HG03060 (cell line): ENCODE measurements at regions not wholly inside any gene's neighbourhood (a gene's known extent, or its start where the extent isn't known, plus 50 kb on each side); places are given as distances from the start of the nearest gene placed in this dataset.
A peak's percentile ranks its signal among the peaks of the same experiment; 100 is the strongest.

Source experiments
- ATAC-seq: cut with Tn5 transposase; IDR thresholded peaks from one replicate; pipeline ENCODE4 v1.9.1; 2021; ENCODE audit warnings: low read depth, moderate number of reproducible peaks; ENCODE audit not compliant: unreplicated experiment

DNA sequence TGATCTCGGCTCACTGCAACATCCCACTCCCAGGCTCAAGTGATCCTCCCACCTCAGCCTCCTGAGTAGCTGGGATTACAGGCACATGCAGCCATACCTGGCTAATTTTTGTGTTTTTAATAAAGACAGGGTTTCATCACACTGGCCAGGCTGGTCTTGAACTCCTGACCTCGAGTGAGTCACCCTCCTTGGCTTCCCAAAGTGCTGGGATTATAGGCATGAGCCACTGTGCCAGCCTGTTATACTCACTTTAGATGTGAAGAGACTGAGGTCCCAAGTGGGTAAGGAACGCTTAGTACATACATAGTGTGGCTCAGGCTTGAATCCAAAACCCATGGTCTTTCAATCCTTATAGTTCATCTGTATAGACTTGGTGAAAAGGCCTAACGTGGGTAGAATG, 63.7 kb upstream of the EPS8L3 start:
- ATAC-seq, result no peak

DNA sequence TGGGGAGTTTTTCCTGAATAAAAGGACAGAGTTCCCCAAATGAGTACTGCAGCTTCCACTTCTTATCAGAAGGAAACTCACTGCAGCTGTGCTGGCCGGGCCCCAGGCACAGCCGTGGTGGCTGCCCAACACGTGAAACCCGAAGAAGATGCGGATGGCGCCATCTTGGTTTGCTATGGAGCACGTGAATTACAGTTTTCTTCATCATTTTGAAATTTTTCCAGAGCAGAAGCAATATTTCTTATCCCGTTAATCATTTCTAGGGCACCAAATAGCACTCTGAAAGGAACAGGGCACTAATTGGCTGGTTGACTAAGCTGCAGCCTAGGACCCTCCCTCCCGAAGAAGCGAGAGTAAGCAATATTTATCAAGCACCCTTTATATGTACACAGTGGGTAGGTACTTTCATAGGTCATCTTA, 63.2 kb upstream of the EPS8L3 start:
- no peak for ATAC-seq

DNA sequence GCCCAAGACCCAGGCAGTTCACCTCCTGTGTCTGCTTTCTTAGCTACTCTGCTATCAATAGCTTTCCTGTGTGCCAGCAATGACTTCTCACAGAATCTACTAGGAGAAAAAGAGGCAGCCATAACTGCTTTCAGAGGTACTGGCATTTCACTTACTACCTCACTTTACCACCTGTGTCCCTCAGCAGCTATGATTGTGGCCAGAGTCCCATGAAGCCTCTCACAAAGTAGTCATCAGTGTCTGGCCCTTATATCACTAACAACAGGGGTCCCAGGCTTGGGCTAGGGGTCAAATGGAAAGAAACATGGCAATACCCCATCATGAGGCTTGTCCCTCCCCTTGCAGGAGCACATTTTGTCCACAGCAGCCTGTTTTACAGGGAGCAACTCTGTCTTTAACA, 62.7 kb upstream of the EPS8L3 start:
- ATAC-seq, result no peak

DNA sequence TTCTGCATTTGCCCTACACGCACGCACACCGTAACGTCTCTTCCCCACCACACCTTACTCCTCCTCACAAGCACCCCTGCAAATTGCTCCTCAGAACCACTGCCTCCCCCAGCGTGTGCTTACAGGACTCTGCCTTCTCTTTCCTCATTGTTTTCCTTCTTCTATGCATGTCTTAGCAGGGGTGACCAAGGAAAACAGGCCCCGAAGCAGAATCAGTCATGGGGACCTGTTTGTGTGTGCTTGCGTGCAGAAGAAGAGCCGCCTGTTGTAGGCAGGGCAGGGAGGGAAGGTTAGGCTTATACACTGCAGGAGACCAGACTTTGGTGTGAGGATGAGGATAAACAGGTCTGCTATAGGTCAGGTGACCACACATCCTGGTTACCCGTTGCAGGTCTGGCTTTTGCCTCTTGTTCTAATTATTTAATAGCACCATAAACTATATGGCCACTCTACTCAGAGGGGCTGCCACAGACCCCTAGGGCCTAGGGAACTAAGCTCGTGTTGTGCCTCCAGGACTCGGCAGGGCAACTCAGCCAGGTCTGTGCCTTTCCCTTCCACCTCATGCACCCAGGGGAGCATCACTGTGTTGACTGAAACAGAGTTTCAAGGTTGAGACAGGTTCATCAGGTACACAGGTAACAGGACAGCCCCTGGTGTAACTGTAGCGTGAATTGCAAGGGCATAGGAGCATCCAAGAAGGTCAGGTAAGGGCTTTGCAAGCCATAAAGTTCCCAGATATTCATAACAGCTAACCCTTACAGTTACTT, 60.8 kb upstream of the EPS8L3 start:
- no peak for ATAC-seq

DNA sequence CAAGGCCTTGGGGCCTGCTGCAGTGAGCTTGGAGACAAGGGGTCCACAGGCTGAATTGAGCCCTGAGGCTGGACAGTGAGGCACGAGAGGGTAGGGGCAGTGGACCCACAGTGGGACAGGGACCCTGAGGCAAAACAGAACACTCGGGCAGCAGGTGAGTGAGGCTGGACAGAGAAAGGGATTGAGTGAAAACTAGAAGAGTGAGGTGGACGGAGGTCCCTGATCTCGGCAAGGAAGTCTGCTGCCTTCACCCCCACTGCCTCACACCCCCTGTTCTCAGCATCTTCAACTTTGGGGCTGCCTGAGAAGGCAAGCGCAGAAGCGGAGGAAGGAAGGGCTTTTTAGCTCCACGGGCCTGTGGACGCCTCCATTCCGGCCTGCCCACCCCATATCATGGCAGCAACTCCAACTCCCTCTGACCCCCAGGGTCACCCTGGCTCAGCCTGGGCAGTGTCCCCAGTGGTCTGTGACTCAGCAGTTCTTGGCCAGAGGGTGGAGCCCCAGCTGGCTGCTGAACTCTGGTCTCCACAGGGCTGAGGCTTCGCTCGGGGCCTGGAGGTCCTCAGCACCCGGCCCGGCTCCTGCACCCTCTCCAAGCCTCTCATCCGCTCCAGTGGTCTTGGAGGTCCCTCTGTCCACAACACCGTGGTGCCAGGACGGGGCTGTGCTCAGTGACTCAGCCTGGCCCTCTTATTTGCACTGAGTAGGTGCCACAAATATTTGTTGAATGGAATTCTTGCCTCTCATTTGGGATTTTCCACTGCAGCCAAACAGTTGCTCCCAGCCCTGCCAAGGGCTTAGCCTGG, 60.0 kb upstream of the EPS8L3 start:
- no peak for ATAC-seq

DNA sequence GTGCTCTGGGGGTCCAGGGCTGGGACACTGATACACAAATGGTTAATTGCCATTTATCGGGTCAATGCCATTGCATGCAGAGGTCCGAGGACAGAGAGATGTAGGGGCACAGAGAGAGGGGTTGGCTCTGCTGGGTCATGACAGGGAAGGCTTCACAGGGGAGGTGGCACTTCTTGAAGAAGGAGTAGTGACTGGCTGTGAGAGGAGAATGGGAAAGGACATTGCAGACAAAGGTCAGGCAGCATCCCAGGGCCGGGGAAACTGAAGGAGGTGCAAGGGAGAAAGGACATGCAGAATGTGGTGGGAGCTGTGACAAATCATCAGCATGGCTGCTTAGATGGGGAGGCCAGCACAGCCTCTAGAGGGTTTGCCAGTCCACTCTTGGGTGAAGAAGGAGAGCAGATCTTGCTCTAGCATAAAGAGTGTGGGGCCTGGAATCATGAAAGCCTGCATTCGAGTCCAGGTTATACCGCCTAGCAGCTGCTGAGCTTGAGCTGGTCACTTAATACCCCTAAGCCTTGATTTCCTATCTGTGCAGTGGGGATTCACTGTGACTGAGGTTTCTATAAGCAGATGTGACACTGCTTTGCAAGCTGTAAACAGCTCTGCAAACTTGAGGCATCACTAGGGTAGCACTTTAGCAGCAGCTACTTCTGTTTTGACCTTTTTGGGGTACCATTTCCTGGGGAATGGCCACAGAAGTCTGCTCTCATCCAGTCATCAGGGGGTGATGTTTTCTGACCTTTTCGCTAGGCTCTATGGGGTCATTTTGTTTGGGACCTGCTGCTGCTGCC, 59.2 kb upstream of the EPS8L3 start:
- ATAC-seq, result no peak

DNA sequence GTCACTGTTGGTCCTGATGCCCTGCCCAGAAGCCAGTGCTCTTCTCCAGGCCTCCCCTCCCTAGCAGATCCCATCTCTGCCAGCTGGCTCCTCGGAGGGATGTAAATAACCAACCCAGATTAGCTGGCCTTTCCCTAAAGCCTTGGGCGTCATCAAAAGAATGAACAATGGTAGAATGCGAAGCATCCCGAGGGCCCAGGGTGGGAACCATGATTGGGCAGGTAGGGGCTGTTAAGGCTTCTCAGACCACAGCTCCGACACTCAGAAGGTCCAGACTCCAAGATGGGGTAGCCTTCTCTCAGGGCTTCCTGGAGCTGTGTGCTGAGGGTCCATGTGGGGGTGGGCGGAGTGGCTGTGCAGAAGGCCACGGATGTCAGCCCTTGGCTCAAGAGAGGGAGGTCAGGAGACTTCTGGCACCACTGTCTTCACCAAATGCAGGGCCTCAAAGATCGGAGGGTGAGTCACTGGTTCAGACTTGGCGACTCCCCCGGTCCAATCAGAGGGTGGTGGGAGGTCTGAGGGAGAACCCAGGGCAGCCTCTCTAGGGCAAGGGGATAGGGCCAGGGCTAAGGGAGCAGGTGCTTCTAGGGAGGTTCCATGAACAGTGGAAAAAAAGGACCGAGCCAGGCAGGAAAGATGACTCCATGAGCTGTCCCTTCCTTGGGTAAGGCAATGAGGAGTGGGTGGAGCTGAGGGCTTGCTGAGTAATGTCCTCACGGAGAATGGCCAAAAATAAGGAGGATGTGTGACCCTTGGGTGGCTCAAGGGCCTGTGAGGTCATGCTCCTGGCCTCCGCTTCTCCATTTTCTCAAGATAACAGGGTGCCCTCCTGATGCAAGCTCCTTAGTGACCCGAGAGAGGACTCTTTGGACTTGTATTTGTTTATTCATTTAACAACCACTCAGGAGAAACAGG, 58.4 kb upstream of the EPS8L3 start:
- ATAC-seq, result no peak

DNA sequence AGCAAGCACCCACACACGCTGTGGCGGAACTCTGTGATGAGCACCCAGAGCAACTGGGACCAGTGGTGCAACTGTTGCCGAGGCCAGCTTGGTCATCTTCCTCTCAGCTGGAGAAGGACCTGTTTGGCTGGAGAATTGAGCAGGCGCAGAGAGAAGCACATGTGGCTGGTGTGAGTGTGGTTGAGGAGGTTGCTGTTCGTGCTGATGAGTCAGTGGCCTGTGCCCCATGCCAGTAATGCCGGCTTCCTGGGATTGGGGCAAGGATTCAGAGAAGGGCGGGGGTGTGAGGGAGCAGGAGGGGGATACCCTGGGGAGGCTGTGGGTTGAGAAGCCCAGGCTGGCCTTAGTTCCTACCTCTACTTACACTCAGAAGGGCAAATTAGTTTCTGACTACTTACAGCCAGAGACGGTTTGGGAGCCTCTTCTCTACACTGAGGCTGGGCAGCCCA, 57.5 kb upstream of the EPS8L3 start:
- ATAC-seq, result no peak

DNA sequence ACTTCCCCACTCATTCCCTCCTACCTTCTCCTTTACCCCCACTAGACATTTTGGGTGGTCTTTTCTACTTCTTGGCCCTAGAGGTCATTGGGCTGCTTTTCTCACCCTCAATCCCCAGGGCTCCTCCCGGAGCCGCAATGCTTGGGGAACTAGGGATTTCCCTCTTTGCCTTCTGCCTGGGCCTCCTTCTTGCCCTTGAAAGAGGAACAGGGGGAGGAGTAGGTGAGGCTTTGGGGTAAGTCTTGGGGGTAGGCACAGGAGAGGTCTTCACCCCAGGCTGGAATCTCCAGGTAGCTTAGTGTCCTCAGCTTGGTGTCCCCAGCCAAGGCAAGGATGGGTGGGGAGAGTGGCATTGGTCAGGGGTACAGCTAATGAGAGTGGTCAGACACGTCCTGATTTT, 56.2 kb upstream of the EPS8L3 start:
- no peak for ATAC-seq

DNA sequence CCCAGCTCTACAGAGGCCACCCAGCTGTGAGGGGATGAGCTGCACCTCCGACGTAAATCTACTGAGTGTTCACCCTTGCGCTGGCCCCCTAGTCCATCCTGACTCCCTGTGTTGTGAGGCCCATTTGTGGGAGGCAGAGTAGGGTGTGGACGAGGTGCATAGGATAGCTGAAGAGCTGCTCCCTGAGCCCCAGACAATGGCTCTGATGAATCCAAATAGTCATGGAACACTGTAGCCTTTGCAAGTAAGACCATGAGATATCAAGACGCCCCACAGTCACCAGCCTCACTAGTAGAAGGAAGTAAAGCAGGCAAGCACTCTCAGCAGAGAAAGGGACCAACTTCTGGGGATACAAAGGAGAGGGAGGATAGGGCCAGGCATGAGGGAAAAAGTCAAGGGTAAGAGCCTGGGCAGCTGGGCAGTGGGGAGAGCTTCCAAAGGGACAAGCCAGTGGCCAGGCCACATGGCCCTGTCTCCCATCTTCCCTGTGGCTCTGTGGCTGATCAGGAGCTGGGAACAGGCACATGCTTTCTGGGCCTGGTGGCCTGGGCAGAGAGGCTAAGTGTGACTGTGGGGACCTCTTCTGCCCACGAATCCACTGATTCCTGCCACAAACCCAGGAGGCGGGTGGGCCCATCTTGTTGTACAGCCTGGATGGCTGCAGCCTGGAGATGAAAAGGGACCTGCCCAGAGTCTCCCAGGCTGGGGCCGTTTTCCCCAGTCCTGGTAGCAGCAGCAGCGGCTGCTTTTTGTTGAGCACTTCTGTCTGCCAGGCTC, 55.5 kb upstream of the EPS8L3 start:
- no peak for ATAC-seq

DNA sequence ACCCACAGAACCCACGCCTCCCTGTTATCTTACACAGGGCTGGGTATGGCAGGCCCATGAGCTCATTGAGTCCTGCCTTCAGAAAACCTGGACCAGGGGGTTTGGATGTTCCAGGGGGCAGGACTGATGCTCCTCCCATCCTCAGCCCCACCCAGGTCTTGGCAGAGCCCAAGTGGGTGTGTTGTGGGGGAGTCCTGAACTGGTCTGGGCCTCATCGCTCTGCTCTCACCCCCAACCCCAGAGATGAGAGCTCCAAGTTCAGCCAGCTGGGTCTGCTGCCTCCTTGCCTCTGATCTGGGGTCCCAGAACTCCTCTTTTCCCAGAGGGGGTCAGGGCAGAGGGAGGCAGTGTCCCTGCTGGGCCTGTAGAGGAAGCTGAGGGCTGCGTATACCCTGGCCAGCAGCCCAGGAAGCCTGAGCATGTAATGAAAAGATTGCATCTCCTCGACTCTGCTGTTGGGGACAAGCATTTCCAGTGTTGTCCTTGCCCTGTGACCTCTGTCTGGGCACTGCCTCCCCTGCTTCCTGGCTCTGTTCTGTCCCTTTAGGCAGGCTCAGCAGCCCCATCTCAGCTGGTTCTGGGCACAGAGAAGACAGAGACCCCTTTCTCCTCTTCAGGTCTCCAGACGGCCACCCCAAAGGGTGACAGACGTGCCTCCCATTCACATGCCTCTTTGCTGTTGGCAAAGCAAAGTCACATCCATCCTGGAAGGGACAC, 54.7 kb upstream of the EPS8L3 start:
- no peak for ATAC-seq

DNA sequence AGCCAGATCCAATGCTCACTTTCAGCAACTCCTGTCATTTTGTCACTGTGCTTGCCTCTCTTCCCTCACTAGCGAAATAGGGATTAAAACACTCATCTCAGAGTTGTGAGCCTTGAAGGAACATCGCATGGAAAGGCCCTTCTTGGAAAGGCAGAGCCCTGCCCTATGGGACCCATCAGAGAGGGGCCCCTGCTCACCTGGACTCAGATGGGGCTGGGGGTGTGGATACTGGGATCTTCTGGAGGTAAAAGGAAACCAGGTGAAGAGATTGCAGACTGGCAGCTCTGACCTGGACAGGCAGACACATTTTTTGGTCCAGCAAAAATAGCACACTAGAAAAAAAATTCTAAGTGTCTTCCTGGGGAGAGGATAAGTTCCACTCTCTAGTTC, 54.2 kb upstream of the EPS8L3 start:
- ATAC-seq, result no peak

DNA sequence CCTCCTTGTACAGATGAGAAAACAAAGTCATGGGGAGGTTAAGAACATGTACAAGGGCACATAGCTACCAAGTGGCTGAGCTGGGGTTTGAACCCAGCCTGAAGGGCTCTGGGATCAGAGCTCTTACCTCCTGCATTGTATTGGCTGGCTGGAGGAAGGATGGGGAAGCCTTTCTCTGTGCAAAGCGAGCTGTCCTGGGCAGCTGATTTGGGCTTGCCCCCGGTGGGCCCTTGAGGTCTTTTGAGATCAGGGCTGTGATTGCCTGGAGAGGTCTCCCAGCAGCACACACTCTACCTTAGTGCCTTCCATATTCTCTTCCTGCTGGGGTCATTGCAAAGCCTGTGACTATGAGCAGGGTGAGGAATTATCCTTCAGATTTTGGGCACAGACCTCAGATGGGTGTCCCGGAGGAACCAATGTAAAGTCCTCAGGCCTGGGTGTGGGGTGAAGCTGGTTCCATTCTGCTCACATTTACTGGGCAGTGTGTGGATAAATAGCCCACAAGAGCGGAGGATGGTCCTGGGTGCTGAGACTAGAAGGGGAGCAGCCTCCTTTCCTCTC, 53.3 kb upstream of the EPS8L3 start:
- ATAC-seq, result no peak

DNA sequence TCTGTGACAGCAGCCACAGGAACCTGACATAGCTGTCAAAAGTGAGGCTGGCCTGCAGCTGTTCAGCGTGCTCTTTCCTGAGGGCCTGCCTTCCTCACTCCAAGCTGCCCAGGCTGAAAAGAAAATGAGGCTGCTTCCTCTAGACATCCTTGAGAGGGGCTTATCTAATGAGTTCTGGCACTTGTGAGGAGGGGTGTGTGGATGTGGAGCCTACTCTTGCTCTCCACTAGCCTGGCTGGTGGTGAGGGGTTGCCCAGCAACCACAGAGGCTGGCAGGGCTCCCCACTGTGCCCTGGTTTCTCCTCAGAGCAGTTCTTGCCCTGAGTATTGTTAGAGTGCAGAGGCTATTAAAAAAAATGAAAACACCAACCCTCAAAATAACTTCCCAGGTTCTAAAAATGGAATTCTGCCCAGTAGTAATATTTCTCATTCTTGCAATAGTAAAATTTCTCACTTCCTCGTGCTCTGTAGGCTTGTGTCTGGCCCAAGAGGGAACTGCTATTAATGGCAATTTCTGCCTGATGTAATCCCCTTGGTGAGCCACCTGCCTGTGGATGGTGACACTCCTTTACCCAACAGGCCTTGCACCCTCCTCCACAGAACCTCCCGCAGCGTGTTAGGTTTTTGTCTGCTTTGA, 52.6 kb upstream of the EPS8L3 start:
- peak; percentile 80 for ATAC-seq

DNA sequence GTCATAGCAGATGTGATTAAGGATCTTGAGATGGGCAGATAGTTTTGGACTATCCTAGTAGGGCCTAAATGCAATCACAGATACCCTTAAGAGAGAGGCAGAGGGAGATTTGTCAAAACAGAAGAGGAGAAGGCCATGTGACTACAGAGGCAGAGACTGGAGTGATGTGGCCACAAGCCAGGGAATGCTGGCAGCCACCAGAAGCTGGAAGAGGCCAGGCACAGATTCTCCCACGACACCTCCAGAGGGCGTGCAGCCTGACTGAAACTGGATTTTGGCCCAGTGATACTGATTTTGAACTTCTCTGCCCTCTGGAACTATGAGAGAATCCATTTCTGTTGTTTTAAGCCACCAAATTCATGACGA, 52.1 kb upstream of the EPS8L3 start:
- ATAC-seq, result no peak

DNA sequence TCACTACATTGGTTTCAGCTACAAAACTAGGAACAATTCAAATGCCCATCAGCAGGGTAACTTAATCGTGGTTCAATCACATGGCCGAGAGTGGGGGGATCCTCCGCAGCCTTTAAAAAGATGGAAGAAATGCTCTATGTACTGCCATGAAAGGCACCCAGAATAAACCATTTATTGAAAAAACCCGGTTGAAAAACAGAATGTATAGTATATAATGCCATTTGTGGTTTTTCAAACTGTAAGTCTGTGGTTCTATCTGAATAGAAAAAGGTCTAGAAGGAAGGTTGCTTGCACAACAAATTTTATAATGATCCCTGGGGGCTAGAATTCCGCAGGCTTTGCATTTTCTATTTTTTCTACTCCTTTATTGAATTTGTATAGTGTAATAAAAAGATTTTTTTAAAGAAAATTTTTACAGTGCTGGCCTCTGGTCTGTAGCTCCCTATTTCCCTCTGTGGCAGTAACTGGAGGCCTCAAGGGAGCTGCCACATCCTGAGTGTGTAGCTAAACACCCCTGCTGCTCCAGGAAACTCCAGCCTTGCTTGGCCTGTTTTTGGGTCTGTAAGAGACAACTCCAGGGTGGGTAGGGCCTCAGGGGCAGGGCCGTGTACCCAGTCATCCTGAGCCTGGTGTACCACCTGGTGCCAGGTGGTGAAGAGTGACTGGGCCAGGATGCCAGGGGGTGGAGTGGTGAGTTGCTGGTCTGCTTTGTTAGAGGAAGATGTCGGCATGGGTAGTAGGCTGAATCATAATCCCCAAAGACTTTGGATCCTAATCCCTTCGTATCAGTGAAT, 51.5 kb upstream of the EPS8L3 start:
- no peak for ATAC-seq

DNA sequence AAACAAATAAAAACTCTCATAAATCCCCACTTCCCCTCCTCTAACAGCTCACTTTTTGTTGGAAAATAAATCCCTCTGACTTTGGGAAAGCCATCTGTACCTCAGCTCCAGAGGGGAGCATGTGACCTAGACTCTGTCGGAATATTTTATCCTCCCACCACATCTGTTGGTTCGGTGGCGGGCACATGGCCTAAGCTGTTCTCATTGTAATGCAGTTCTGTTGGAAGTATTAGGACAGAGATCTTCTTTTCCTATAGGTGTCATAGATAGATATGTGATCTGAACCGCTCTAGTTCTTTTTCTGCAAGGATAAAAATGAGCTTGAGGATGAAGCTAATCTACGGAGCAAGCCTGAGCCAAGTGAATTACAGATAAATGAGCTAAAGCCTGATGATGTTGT, 50.5 kb upstream of the EPS8L3 start:
- no peak for ATAC-seq
